GM12878 (cell line): ENCODE measurements at regions not wholly inside any gene's neighbourhood (a gene's known extent, or its start where the extent isn't known, plus 50 kb on each side); places are given as distances from the start of the nearest gene placed in this dataset.

Experiments used
- ATF3 ChIP-seq: IDR thresholded peaks from 2 replicates; pipeline ENCODE4 v1.6.1; 2011; ENCODE audit warnings: low read depth, mild to moderate bottlenecking, low read length, moderate library complexity, borderline replicate concordance; ENCODE audit errors: extremely low read depth
- BCLAF1 ChIP-seq: fragments of 450-650 bp; IDR thresholded peaks from 2 replicates; pipeline ENCODE4 v1.6.1; 2017; ENCODE audit warnings: antibody characterized with exemption, mild to moderate bottlenecking, moderate library complexity
- EP300 ChIP-seq, 2 experiments: fragments of 150-350 bp in 1 of 2; IDR thresholded peaks; 2 replicates each; pipeline ENCODE4 v1.6.1; 2011 to 2012; ENCODE audit warnings: low read depth in 2 of 2, low read length in 2 of 2, borderline replicate concordance in 1 of 2, improper control_type of control experiment in 1 of 2, inconsistent platforms in 1 of 2; ENCODE audit not compliant: control insufficient read depth in 1 of 2
- HDAC2 ChIP-seq: fragments of 200-600 bp; sonication (generic); IDR thresholded peaks from 2 replicates; pipeline ENCODE4 v1.6.1; 2017
- HSF1 ChIP-seq: fragments of 150-350 bp; IDR thresholded peaks from 2 replicates; pipeline ENCODE4 v1.6.1; 2014; ENCODE audit warnings: mild to moderate bottlenecking, low read depth, low read length
- IKZF1 ChIP-seq: fragments of 450-650 bp; conservative IDR thresholded peaks from 2 replicates; pipeline ENCODE4 v1.6.1; 2017; ENCODE audit warnings: antibody characterized with exemption, mild to moderate bottlenecking
- IRF3 ChIP-seq: fragments of 450-650 bp; IDR thresholded peaks from 2 replicates; pipeline ENCODE4 v1.6.1; 2014; ENCODE audit warnings: mild to moderate bottlenecking
- JUNB ChIP-seq: IDR thresholded peaks from 2 replicates; pipeline ENCODE4 v1.6.1; 2016; ENCODE audit warnings: antibody characterized with exemption, mild to moderate bottlenecking
- JUND ChIP-seq: IDR thresholded peaks from 2 replicates; pipeline ENCODE4 v1.6.1; 2012; ENCODE audit warnings: low read depth, mild to moderate bottlenecking, low read length, improper control_type of control experiment, moderate library complexity
- MTA2 ChIP-seq: fragments of 450-650 bp; IDR thresholded peaks from 2 replicates; pipeline ENCODE4 v1.6.1; 2016; ENCODE audit warnings: low read depth, mild to moderate bottlenecking, moderate library complexity
- NFYA ChIP-seq: IDR thresholded peaks from 2 replicates; pipeline ENCODE4 v1.6.1; 2011; ENCODE audit warnings: low read depth, mild to moderate bottlenecking, low read length, improper control_type of control experiment, borderline replicate concordance
- NR2F1 ChIP-seq: fragments of 450-650 bp; conservative IDR thresholded peaks from 2 replicates; pipeline ENCODE4 v1.6.1; 2017; ENCODE audit warnings: mild to moderate bottlenecking
- PKNOX1 ChIP-seq: fragments of 450-650 bp; IDR thresholded peaks from 2 replicates; pipeline ENCODE4 v1.6.1; 2016; ENCODE audit warnings: mild to moderate bottlenecking
- RCOR1 ChIP-seq: conservative IDR thresholded peaks from 2 replicates; pipeline ENCODE4 v1.6.1; 2012; ENCODE audit warnings: low read depth, low read length, improper control_type of control experiment
- SMAD5 ChIP-seq: IDR thresholded peaks from 2 replicates; pipeline ENCODE4 v1.6.1; 2016; ENCODE audit warnings: antibody characterized with exemption, low read depth
- TCF7 ChIP-seq: IDR thresholded peaks from 2 replicates; pipeline ENCODE4 v1.6.1; 2014; ENCODE audit warnings: antibody characterized with exemption, borderline replicate concordance
- ZBTB11 ChIP-seq: fragments of 450-650 bp; formaldehyde crosslinking; IDR thresholded peaks from 2 replicates; pipeline ENCODE4 v1.5.0; 2022; ENCODE audit warnings: mild to moderate bottlenecking, missing genetic modification characterization
- ZBTB33 ChIP-seq: fragments of 450-650 bp; IDR thresholded peaks from 2 replicates; pipeline ENCODE4 v1.6.1; 2017; ENCODE audit warnings: mild to moderate bottlenecking
- ZZZ3 ChIP-seq: IDR thresholded peaks from 2 replicates; pipeline ENCODE4 v1.6.1; 2011; ENCODE audit warnings: low read depth; ENCODE audit not compliant: control insufficient read depth, insufficient read length

GRCh38 chr5:97888439-97888838 lies 705.4 kb upstream of the RIOK2 start (continued):
- TF ChIP-seq JUNB (peak; percentile 85), IKZF1 (peak; percentile 85), NFYA (no peak), ZZZ3 (no peak), NR2F1 (peak; percentile 92), EP300 (IDR thresholded peaks at IDR 0.05; ENCODE audit: borderline replicate concordance in 1 of 2, control insufficient read depth in 1 of 2, low read depth in 2 of 2, low read length in 2 of 2) (peak; percentile 23 to 64; a peak in 1 of 4 replicates), PKNOX1 (no peak), HSF1 (no peak), BCLAF1 (no peak), HDAC2 (no peak), JUND (no peak), MTA2 (peak; percentile 85), ATF3 (no peak), ZBTB33 (no peak), ZBTB11 (CRISPR knock-in tag) (no peak), SMAD5 (no peak), TCF7 (no peak), RCOR1 (no peak), IRF3 (no peak)
